Astrocyte (in vitro differentiated cells and primary cell): ENCODE measurements at regions not wholly inside any gene's neighbourhood (a gene's known extent, or its start where the extent isn't known, plus 50 kb on each side); places are given as distances from the start of the nearest gene placed in this dataset.
A peak's percentile ranks its signal among the peaks of the same experiment; 100 is the strongest.

Experiments
- DNase-seq: peaks from one replicate; pipeline ENCODE4 v3.0.0-alpha.2; 2010; ENCODE audit warnings: low read depth
- FAIRE-seq: peaks from 2 replicates; lab custom pipeline; 2011; peaks lifted over from hg19 to GRCh38; lab: Jason Lieb, UNC
- H2AFZ ChIP-seq: 2 replicates; pipeline ENCODE4 v1.6.0; 2012; ENCODE audit warnings: low read depth, low read length, inconsistent platforms
- H3K27ac ChIP-seq: 2 replicates; pipeline ENCODE4 v1.5.1; 2011; ENCODE audit warnings: low read depth, low read length, inconsistent platforms
- H3K27me3 ChIP-seq: 2 replicates; pipeline ENCODE4 v1.6.0; 2011; ENCODE audit warnings: low read length, inconsistent platforms; ENCODE audit not compliant: insufficient read depth
- H3K36me3 ChIP-seq: 2 replicates; pipeline ENCODE4 v1.5.1; 2011; ENCODE audit warnings: low read length, inconsistent platforms; ENCODE audit not compliant: insufficient read depth
- H3K4me1 ChIP-seq: 2 replicates; pipeline ENCODE4 v1.5.1; 2011; ENCODE audit warnings: low read length, inconsistent platforms; ENCODE audit not compliant: insufficient read depth
- H3K4me2 ChIP-seq: 2 replicates; pipeline ENCODE4 v1.6.0; 2012; ENCODE audit warnings: low read length, inconsistent platforms
- H3K4me3 ChIP-seq: 2 replicates; pipeline ENCODE4 v1.5.1; 2011; ENCODE audit warnings: low read depth, mild to moderate bottlenecking, low read length, inconsistent platforms; ENCODE audit not compliant: insufficient read depth
- H3K79me2 ChIP-seq: 2 replicates; pipeline ENCODE4 v1.6.0; 2012; ENCODE audit warnings: mild to moderate bottlenecking, low read length, inconsistent platforms; ENCODE audit not compliant: insufficient read depth
- H3K9ac ChIP-seq: 2 replicates; pipeline ENCODE4 v1.6.0; 2012; ENCODE audit warnings: mild to moderate bottlenecking, low read length, inconsistent platforms
- H3K9me3 ChIP-seq: 2 replicates; pipeline ENCODE4 v1.5.1; 2012; ENCODE audit warnings: low read depth, mild to moderate bottlenecking, low read length, inconsistent platforms; ENCODE audit not compliant: insufficient read depth
- H4K20me1 ChIP-seq: 2 replicates; pipeline ENCODE4 v1.6.0; 2012; ENCODE audit warnings: low read length, inconsistent platforms; ENCODE audit not compliant: insufficient read depth
- H3K27ac Mint-ChIP-seq: one replicate; pipeline ENCODE4 v1.8.0; 2021; ENCODE audit warnings: mild to moderate bottlenecking, mixed read lengths; ENCODE audit not compliant: unreplicated experiment
- H3K27me3 Mint-ChIP-seq: one replicate; pipeline ENCODE4 v1.8.0; 2021; ENCODE audit warnings: low read depth, mixed read lengths; ENCODE audit not compliant: unreplicated experiment
- H3K36me3 Mint-ChIP-seq: one replicate; pipeline ENCODE4 v1.8.0; 2021; ENCODE audit warnings: low read depth, mixed read lengths; ENCODE audit not compliant: unreplicated experiment
- H3K4me1 Mint-ChIP-seq: one replicate; pipeline ENCODE4 v1.8.0; 2021; ENCODE audit warnings: low read depth, mixed read lengths; ENCODE audit not compliant: unreplicated experiment
- H3K4me3 Mint-ChIP-seq: one replicate; pipeline ENCODE4 v1.8.0; 2021; ENCODE audit warnings: mild to moderate bottlenecking, moderate library complexity, mixed read lengths; ENCODE audit not compliant: unreplicated experiment
- H3K9me3 Mint-ChIP-seq: one replicate; pipeline ENCODE4 v1.8.0; 2021; ENCODE audit warnings: mild to moderate bottlenecking, mixed read lengths; ENCODE audit not compliant: unreplicated experiment
- EZH2 ChIP-seq: IDR thresholded peaks from 2 replicates; pipeline ENCODE4 v1.6.1; 2012; ENCODE audit warnings: mild to moderate bottlenecking, low read length, inconsistent platforms; ENCODE audit not compliant: insufficient read depth
- TF ChIP-seq, protein P1 (sequence below): IDR thresholded peaks from 2 replicates; pipeline ENCODE4 v1.5.1; 2011; ENCODE audit warnings: low read depth, mild to moderate bottlenecking, inconsistent platforms, low read length, moderate library complexity; ENCODE audit not compliant: insufficient read depth

DNA sequence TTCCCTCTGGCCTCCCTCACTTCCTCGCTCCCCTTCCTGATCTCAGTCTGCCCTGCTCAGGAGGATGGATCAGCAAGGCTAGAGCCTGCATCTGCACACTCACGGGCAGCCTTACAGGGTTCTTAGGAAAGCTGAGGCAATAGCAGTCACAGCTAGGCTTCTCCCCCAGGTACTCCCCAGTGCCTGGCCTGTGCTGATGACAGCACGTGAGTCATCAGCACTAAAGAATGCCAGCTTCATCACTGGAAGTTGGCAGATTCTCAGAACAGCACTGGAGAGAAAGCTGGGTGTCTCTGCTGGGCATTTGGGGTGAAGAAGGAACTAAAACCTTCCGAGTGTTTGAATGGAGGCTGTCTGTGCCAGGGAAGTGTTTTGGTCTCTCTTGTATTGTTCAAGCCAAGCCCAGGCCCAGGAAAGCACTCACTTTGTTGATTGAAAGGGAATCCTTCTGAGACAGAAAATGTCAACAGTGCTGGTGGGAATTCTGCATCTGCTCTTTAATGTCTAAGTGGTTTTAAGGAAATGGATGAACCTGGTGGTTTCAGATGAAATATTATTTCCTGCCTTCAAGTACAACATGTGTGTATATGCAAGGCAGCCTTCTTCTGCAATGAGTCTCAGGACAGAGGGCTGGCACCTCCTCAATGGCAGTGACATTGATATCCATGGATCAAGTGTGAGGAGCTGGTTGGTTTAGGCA, 73.0 kb upstream of the SCOC start:
- no peaks in the 10 kb centered on the region for H3K9me3 ChIP-seq
- H3K27ac Mint-ChIP-seq = peak overlapping the region; percentile 60
- H3K4me2 ChIP-seq = no peak overlapping the region
- no peaks in the 10 kb centered on the region for H3K9me3 Mint-ChIP-seq
- no peaks in the 10 kb centered on the region for H3K36me3 Mint-ChIP-seq
- no peak overlapping the region for H3K4me3 Mint-ChIP-seq
- H3K27me3 Mint-ChIP-seq = peaks cover 8% of the 10 kb centered on the region
- H3K36me3 ChIP-seq = no peaks in the 10 kb centered on the region
- H4K20me1 ChIP-seq = no peaks in the 10 kb centered on the region
- peaks cover 24% of the 10 kb centered on the region for H3K4me1 Mint-ChIP-seq
- no peaks in the 10 kb centered on the region for H3K27me3 ChIP-seq
- no peak overlapping the region for H3K4me3 ChIP-seq
- no peak for TF ChIP-seq EZH2
- TF ChIP-seq, protein P1, sequence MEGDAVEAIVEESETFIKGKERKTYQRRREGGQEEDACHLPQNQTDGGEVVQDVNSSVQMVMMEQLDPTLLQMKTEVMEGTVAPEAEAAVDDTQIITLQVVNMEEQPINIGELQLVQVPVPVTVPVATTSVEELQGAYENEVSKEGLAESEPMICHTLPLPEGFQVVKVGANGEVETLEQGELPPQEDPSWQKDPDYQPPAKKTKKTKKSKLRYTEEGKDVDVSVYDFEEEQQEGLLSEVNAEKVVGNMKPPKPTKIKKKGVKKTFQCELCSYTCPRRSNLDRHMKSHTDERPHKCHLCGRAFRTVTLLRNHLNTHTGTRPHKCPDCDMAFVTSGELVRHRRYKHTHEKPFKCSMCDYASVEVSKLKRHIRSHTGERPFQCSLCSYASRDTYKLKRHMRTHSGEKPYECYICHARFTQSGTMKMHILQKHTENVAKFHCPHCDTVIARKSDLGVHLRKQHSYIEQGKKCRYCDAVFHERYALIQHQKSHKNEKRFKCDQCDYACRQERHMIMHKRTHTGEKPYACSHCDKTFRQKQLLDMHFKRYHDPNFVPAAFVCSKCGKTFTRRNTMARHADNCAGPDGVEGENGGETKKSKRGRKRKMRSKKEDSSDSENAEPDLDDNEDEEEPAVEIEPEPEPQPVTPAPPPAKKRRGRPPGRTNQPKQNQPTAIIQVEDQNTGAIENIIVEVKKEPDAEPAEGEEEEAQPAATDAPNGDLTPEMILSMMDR = no peak
- no peak overlapping the region for H3K27ac ChIP-seq
- FAIRE-seq = peak; percentile 60
- H3K79me2 ChIP-seq = no peaks in the 10 kb centered on the region
- no peak overlapping the region for H2AFZ ChIP-seq
- peaks cover 22% of the 10 kb centered on the region for H3K4me1 ChIP-seq
- peak; percentile 49 for DNase-seq
- H3K9ac ChIP-seq = no peak overlapping the region

DNA sequence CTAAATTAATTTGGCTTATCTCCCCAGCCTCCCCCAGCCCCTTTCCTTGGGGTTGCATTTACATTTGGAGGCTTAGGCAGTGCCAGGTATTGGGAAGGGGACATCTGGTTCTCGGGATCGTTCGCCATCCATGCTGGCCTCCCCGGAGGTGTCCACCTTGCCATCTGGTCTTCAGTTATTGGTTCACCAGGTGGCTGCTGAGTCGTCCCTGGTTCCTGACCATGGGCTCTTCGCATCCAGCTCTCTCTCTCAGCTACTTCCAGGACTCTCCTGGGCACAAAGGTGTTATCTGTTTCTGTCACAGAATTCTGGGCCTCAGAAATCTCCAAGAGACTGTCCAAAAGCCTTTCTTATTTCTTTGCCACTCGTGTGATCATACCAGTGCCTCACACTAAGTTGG, 75.4 kb upstream of the SCOC start:
- Histone ChIP-seq H3K4me3 (no peak overlapping the region), H3K79me2 (no peaks in the 10 kb centered on the region), H3K4me2 (no peak overlapping the region), H4K20me1 (no peaks in the 10 kb centered on the region), H3K27me3 (peaks cover under 1% of the 10 kb centered on the region), H3K9me3 (no peaks in the 10 kb centered on the region), H3K36me3 (no peaks in the 10 kb centered on the region), H2AFZ (no peak overlapping the region), H3K9ac (no peak overlapping the region), H3K27ac (no peak overlapping the region), H3K4me1 (peaks cover 22% of the 10 kb centered on the region)
- H3K4me1 Mint-ChIP-seq = peaks cover 28% of the 10 kb centered on the region
- FAIRE-seq = no peak
- H3K36me3 Mint-ChIP-seq = no peaks in the 10 kb centered on the region
- H3K27me3 Mint-ChIP-seq = no peaks in the 10 kb centered on the region
- H3K4me3 Mint-ChIP-seq = no peak overlapping the region
- no peaks in the 10 kb centered on the region for H3K9me3 Mint-ChIP-seq
- no peak for TF ChIP-seq EZH2
- TF ChIP-seq, protein P1 = no peak
- no peak for DNase-seq
- H3K27ac Mint-ChIP-seq = no peak overlapping the region

DNA sequence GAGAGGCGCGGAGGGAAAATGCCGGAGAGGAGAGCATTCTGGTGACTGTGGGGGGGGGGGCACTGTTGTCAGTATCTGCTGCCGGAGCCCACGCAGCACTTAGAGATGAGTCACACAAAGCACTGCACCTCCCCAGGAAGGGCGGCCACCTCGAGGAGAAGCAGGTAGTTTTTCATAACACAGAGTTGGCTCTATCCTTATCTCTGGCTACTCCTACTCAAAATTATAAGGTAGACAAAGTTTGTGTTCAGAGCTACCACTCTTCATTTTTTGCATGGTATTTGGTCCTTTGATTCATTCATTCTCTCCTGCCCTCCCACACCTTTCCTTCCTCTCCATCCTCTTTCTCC, 76.2 kb upstream of the SCOC start:
- Histone ChIP-seq H3K4me3 (no peak overlapping the region), H4K20me1 (no peaks in the 10 kb centered on the region), H3K79me2 (no peaks in the 10 kb centered on the region), H3K36me3 (no peaks in the 10 kb centered on the region), H3K27me3 (peaks cover 2% of the 10 kb centered on the region), H3K4me2 (peak overlapping the region; percentile 71), H3K9ac (peak overlapping the region; percentile 30), H2AFZ (no peak overlapping the region), H3K9me3 (no peaks in the 10 kb centered on the region), H3K4me1 (peaks cover 22% of the 10 kb centered on the region), H3K27ac (no peak overlapping the region)
- H3K4me3 Mint-ChIP-seq = no peak overlapping the region
- TF ChIP-seq, protein P1 = no peak
- no peaks in the 10 kb centered on the region for H3K9me3 Mint-ChIP-seq
- DNase-seq (peak; percentile 39), FAIRE-seq (no peak)
- peak overlapping the region; percentile 47 for H3K27ac Mint-ChIP-seq
- H3K4me1 Mint-ChIP-seq = peaks cover 28% of the 10 kb centered on the region
- H3K27me3 Mint-ChIP-seq = no peaks in the 10 kb centered on the region
- no peaks in the 10 kb centered on the region for H3K36me3 Mint-ChIP-seq
